ENCODE measurements at regions not wholly inside any gene's neighbourhood (a gene's known extent, or its start where the extent isn't known, plus 50 kb on each side); places are given as distances from the start of the nearest gene placed in this dataset.

DNA sequence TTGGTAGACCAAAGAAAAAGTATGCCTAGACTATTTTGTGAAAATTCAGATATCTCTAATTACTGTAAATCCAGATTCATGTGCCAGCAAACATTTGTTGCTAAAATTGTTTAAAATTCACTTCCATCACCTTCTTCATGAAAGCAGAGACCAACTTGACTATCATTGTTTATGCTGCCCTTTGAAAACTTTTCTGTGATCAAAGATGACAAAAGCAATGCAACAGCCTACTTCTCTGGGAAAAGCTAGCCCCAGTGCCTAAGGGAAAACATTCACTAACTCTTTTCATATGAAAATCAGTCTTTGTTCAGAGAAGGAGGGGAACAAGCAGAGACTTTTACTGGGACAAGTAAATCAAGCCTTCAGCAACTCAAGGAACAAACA, 178.0 kb upstream of the P2RY1 start:
- ATAC-seq (no peak), DNase-seq (ENCODE audit: low read depth, low spot score) (no peak)
- Histone ChIP-seq H2AFZ (ENCODE audit: low read depth, low read length, poor library complexity, severe bottlenecking) (no peak overlapping the region), H3K27me3 (ENCODE audit: insufficient read depth, low read length) (no peaks in the 10 kb centered on the region), H3K36me3 (ENCODE audit: control insufficient read depth in 1 of 2, insufficient read depth in 2 of 2, low read length in 2 of 2) (no peaks in the 10 kb centered on the region), H3K79me2 (ENCODE audit: insufficient read depth, low read length) (no peaks in the 10 kb centered on the region), H4K20me1 (ENCODE audit: insufficient read depth) (no peaks in the 10 kb centered on the region), H3K9ac (ENCODE audit: low read length) (no peak overlapping the region), H3K9me3 (ENCODE audit: control insufficient read depth in 1 of 2, insufficient read depth in 1 of 2, low read depth in 1 of 2, low read length in 2 of 2) (peaks cover 0 to 6% of the 10 kb centered on the region in 2 experiments; a peak in 1 of 4 replicates), H3K4me2 (ENCODE audit: low read length) (no peak overlapping the region), H3K27ac (ENCODE audit: low read depth, low read length) (no peak overlapping the region), H3K4me1 (ENCODE audit: control insufficient read depth in 1 of 2, insufficient read depth in 2 of 2, low read length in 2 of 2) (no peaks in the 10 kb centered on the region), H3K4me3 (replicated peaks in 1 of 2; ENCODE audit: low read depth in 1 of 2, low read length in 2 of 2) (no peak overlapping the region), H3K9me2 (ENCODE audit: insufficient read depth) (no peaks in the 10 kb centered on the region)
- CTCF ChIA-PET, result no interaction called here
- no peak for TF ChIP-seq ZBTB33 (IDR thresholded peaks at IDR 0.05; ENCODE audit: extremely low read depth, insufficient replicate concordance, low read length)
- no peak for TF ChIP-seq ELF1 (IDR thresholded peaks at IDR 0.05; ENCODE audit: borderline replicate concordance, low read depth)
- TF ChIP-seq SP1 (IDR thresholded peaks at IDR 0.05; ENCODE audit: low read depth), result no peak
- RAD21 ChIA-PET (ENCODE audit: low non-redundant PET in 1 of 2, low total read pairs in 2 of 2, uncharacterized antibody in 2 of 2, unreplicated experiment in 2 of 2), result no interaction called here
- no TSS peak for BruUV-seq (replicated peaks)
- POLR2A ChIA-PET, result no interaction called here
- intact Hi-C loops (cut with micrococcal nuclease), result no loop called here

DNA sequence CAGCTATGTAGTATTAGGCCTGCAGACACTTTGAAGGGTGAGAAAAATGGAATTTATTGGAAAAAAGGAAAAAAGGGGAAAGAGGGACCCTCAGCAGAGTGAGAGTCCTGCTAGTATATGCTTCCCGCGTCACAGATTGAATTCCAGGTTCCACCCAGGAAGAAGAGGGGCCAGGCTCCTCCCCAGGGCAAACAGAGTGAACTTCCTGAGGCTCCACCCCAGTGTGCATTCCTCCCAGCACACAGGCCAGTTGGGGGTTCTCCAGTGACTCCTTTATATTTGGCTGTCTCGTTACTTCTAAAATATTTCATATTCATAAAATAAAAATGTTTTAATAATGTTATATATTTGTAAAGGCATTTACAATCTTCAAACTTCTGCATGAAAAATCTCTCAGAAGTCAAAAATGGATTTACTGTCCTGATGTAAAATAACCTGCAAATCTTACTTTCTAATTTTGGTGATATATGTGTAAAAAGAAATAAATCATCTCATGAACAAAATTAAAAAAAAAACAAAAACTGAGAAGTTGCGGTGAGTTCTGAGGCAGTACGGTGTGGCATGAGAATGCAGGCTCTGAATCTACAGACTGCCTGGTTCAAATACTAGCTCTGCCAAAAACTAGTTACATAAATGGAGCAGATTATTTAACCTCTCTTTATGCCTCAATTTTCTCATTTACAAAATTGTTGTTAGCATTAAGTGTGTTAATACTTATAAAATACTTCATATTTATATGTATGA, 175.8 kb upstream of the P2RY1 start:
- ChIA-PET RAD21 (ENCODE audit: low non-redundant PET in 1 of 2, low total read pairs in 2 of 2, uncharacterized antibody in 2 of 2, unreplicated experiment in 2 of 2) (no interaction called here), POLR2A (no interaction called here), CTCF (no interaction called here)
- no peaks in the 10 kb centered on the region for H3K9me2 ChIP-seq (ENCODE audit: insufficient read depth)
- H4K20me1 ChIP-seq (ENCODE audit: insufficient read depth), result no peaks in the 10 kb centered on the region
- no peaks in the 10 kb centered on the region for H3K27me3 ChIP-seq (ENCODE audit: insufficient read depth, low read length)
- H3K4me2 ChIP-seq (ENCODE audit: low read length), result no peak overlapping the region
- H3K4me1 ChIP-seq (ENCODE audit: control insufficient read depth in 1 of 2, insufficient read depth in 2 of 2, low read length in 2 of 2), result no peaks in the 10 kb centered on the region
- H3K36me3 ChIP-seq (ENCODE audit: control insufficient read depth in 1 of 2, insufficient read depth in 2 of 2, low read length in 2 of 2), result no peaks in the 10 kb centered on the region
- TF ChIP-seq RAD21 (IDR thresholded peaks at IDR 0.05; ENCODE audit: low read depth), result no peak
- no peak for TF ChIP-seq SIN3A (IDR thresholded peaks at IDR 0.05; ENCODE audit: low read depth)
- no peak for TF ChIP-seq EGR1 (IDR thresholded peaks at IDR 0.05; ENCODE audit: low read depth)
- TF ChIP-seq TCF7L2 (IDR thresholded peaks at IDR 0.05; ENCODE audit: borderline replicate concordance, extremely low read depth, insufficient read depth, insufficient read length), result no peak
- no peak for TF ChIP-seq ZBTB33 (IDR thresholded peaks at IDR 0.05; ENCODE audit: extremely low read depth, insufficient replicate concordance, low read length)
- no peak for TF ChIP-seq JUND (IDR thresholded peaks at IDR 0.05)
- TF ChIP-seq, protein P1, sequence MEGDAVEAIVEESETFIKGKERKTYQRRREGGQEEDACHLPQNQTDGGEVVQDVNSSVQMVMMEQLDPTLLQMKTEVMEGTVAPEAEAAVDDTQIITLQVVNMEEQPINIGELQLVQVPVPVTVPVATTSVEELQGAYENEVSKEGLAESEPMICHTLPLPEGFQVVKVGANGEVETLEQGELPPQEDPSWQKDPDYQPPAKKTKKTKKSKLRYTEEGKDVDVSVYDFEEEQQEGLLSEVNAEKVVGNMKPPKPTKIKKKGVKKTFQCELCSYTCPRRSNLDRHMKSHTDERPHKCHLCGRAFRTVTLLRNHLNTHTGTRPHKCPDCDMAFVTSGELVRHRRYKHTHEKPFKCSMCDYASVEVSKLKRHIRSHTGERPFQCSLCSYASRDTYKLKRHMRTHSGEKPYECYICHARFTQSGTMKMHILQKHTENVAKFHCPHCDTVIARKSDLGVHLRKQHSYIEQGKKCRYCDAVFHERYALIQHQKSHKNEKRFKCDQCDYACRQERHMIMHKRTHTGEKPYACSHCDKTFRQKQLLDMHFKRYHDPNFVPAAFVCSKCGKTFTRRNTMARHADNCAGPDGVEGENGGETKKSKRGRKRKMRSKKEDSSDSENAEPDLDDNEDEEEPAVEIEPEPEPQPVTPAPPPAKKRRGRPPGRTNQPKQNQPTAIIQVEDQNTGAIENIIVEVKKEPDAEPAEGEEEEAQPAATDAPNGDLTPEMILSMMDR (IDR thresholded peaks at IDR 0.05 in 2 of 3, conservative IDR thresholded peaks at IDR 0.05 in 1 of 3; ENCODE audit: borderline replicate concordance in 1 of 3, insufficient read depth in 1 of 3, low read depth in 2 of 3, low read length in 2 of 3), result no peak
- no peak for TF ChIP-seq ZFX (IDR thresholded peaks at IDR 0.05)
- no peak for TF ChIP-seq ELF1 (IDR thresholded peaks at IDR 0.05; ENCODE audit: borderline replicate concordance, low read depth)
- no peak for TF ChIP-seq CBX3 (IDR thresholded peaks at IDR 0.05; ENCODE audit: low read depth)
- no peak overlapping the region for H3K27ac ChIP-seq (ENCODE audit: low read depth, low read length)
- H2AFZ ChIP-seq (ENCODE audit: low read depth, low read length, poor library complexity, severe bottlenecking), result no peak overlapping the region
- intact Hi-C loops (cut with micrococcal nuclease), result no loop called here
- no peak overlapping the region for H3K4me3 ChIP-seq (replicated peaks in 1 of 2; ENCODE audit: low read depth in 1 of 2, low read length in 2 of 2)
- H3K9me3 ChIP-seq (ENCODE audit: control insufficient read depth in 1 of 2, insufficient read depth in 1 of 2, low read depth in 1 of 2, low read length in 2 of 2), result peaks cover 0 to 6% of the 10 kb centered on the region in 2 experiments; a peak in 1 of 4 replicates
- H3K9ac ChIP-seq (ENCODE audit: low read length), result no peak overlapping the region
- no TSS peak for BruUV-seq (replicated peaks)
- DNase-seq (ENCODE audit: low read depth, low spot score), result no peak
- ATAC-seq, result no peak
- H3K79me2 ChIP-seq (ENCODE audit: insufficient read depth, low read length), result no peaks in the 10 kb centered on the region
